ENCODE measurements at regions not wholly inside any gene's neighbourhood (a gene's known extent, or its start where the extent isn't known, plus 50 kb on each side); places are given as distances from the start of the nearest gene placed in this dataset.

GRCh38 chr11:87666730-87667129, 508.5 kb downstream of the RAB38 start:
- TF ChIP-seq CTCF (IDR thresholded peaks at IDR 0.05) (no peak), EZH2 (IDR thresholded peaks at IDR 0.05) (no peak)
